NCI-H2171 (cell line): ENCODE measurements at regions not wholly inside any gene's neighbourhood (a gene's known extent, or its start where the extent isn't known, plus 50 kb on each side); places are given as distances from the start of the nearest gene placed in this dataset.
"Not testable (repeated sequence)": the region's sequence is repeated elsewhere in the genome, so short reads cannot be mapped to it uniquely, and the experiment has no call there.

ENCODE experiments used
- DNase-seq: peaks from one replicate; lab custom pipeline; 2025; lab: John Stamatoyannopoulos, UW

GRCh38 chr5:93359296-93359959 lies 221.6 kb downstream of the NR2F1-AS1 start:
- no peak for DNase-seq

GRCh38 chr5:93358176-93358575 lies 222.8 kb downstream of the NR2F1-AS1 start:
- DNase-seq = no peak

GRCh38 chr5:93357686-93358085 lies 223.3 kb downstream of the NR2F1-AS1 start:
- DNase-seq = no peak

GRCh38 chr5:93355691-93356090 lies 225.3 kb downstream of the NR2F1-AS1 start:
- DNase-seq = no peak

- DNase-seq = no peak
Measured at GRCh38 chr5:93352186-93352585, 228.8 kb downstream of the NR2F1-AS1 start.

- DNase-seq = peak; percentile 40
Measured at GRCh38 chr5:93349613-93350012, 231.4 kb downstream of the NR2F1-AS1 start.

- no peak for DNase-seq
Measured at GRCh38 chr5:93348231-93348630, 232.8 kb downstream of the NR2F1-AS1 start.

GRCh38 chr5:93346850-93347249 lies 234.2 kb downstream of the NR2F1-AS1 start:
- not testable (repeated sequence) for DNase-seq

- no peak for DNase-seq
Measured at GRCh38 chr5:93346301-93346700, 234.7 kb downstream of the NR2F1-AS1 start.

- no peak for DNase-seq
Measured at GRCh38 chr5:93343570-93343969, 237.4 kb downstream of the NR2F1-AS1 start.

- no peak for DNase-seq
Measured at GRCh38 chr5:93342563-93343061, 238.4 kb downstream of the NR2F1-AS1 start.

- no peak for DNase-seq
Measured at GRCh38 chr5:93340881-93341280, 240.1 kb downstream of the NR2F1-AS1 start.

- no peak for DNase-seq
Measured at GRCh38 chr5:93337138-93337537, 243.9 kb downstream of the NR2F1-AS1 start.

- DNase-seq = no peak
Measured at GRCh38 chr5:93336330-93337110, 244.5 kb downstream of the NR2F1-AS1 start.

GRCh38 chr5:93331863-93332262 lies 249.2 kb downstream of the NR2F1-AS1 start:
- DNase-seq = no peak

- DNase-seq = no peak
Measured at GRCh38 chr5:93331241-93331640, 249.8 kb downstream of the NR2F1-AS1 start.

- no peak for DNase-seq
Measured at GRCh38 chr5:93330506-93330905, 250.5 kb downstream of the NR2F1-AS1 start.

- DNase-seq = no peak
Measured at GRCh38 chr5:93329756-93330155, 251.3 kb downstream of the NR2F1-AS1 start.

GRCh38 chr5:93328833-93329232 lies 252.2 kb downstream of the NR2F1-AS1 start:
- peak; percentile 49 for DNase-seq

GRCh38 chr5:93327605-93328004 lies 253.4 kb downstream of the NR2F1-AS1 start:
- peak; percentile 37 for DNase-seq

GRCh38 chr5:93325946-93326345 lies 255.1 kb downstream of the NR2F1-AS1 start:
- DNase-seq = no peak

- no peak for DNase-seq
Measured at GRCh38 chr5:93322974-93323860, 257.8 kb downstream of the NR2F1-AS1 start.
